Kidney epithelial cell (primary cell): ENCODE measurements at regions not wholly inside any gene's neighbourhood (a gene's known extent, or its start where the extent isn't known, plus 50 kb on each side); places are given as distances from the start of the nearest gene placed in this dataset.
A peak's percentile ranks its signal among the peaks of the same experiment; 100 is the strongest.

Experiments used
- DNase-seq: peaks from one replicate; pipeline ENCODE4 v3.0.0-alpha.2; 2010; ENCODE audit warnings: low read depth
- H3K27me3 ChIP-seq: 2 replicates; pipeline ENCODE4 v1.6.0; 2011; ENCODE audit warnings: low read length; ENCODE audit not compliant: control insufficient read depth, insufficient read depth
- H3K36me3 ChIP-seq: 2 replicates; pipeline ENCODE4 v1.5.1; 2011; ENCODE audit warnings: low read length; ENCODE audit not compliant: control insufficient read depth, insufficient read depth
- H3K4me3 ChIP-seq: 2 replicates; pipeline ENCODE4 v1.5.1; 2011; ENCODE audit warnings: low read depth, mild to moderate bottlenecking, control low read depth, low read length
- CTCF ChIP-seq: IDR thresholded peaks from 2 replicates; pipeline ENCODE4 v1.5.1; 2011; ENCODE audit warnings: mild to moderate bottlenecking, moderate library complexity, low read length, control low read depth, inconsistent platforms; ENCODE audit not compliant: insufficient read depth, poor library complexity, severe bottlenecking

- H3K36me3 ChIP-seq, result no peaks in the 10 kb centered on the region
- no peak for DNase-seq
- no peak for TF ChIP-seq CTCF
- H3K4me3 ChIP-seq, result no peak overlapping the region
- no peaks in the 10 kb centered on the region for H3K27me3 ChIP-seq
Observed at GRCh38 chr4:162510115-162510514, 346.3 kb upstream of the FSTL5 start.

DNA sequence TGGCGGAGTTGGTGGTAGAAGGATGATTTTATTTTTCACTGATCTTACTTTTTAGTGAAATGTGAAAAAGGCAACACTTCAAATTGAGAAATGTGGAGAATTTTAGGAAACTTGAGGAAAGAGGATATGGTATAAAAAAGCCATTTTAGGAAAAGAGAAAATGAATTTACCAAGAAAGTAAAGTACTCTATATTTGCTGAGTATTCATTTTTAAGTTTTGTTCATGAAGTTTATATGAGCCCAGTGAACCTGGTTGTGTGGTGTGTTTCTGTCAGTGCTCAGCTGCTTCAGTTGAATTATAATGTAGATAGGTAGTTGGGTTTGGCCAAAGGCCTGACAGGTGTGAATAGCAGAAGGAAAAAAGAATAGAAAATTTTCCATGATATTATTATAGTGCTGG, 345.5 kb upstream of the FSTL5 start:
- TF ChIP-seq CTCF, result no peak
- Histone ChIP-seq H3K27me3 (no peaks in the 10 kb centered on the region), H3K36me3 (no peaks in the 10 kb centered on the region), H3K4me3 (no peak overlapping the region)
- DNase-seq, result no peak

DNA sequence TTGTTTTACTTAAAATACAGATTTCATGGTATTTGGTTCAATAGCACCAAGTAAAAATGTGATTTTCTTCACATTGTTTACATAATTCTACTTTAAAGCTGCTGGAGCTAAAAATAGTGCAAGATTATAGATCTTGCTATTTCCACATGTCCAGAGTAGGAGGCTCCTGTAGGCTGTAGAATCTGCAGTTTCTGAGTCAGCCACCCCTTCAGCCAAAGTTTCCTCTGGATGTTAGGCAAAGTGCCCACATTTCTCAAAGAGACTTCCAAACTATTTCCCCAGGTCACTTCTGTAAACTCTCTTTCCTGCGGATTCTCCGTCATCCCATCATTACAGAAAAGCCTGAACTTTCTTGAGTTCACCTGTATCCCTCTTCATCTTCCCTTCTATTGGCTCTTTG, 342.5 kb upstream of the FSTL5 start:
- no peak for DNase-seq

GRCh38 chr4:162503868-162504267, 340.1 kb upstream of the FSTL5 start:
- TF ChIP-seq CTCF, result no peak
- no peak overlapping the region for H3K4me3 ChIP-seq
- H3K27me3 ChIP-seq, result no peaks in the 10 kb centered on the region
- no peak for DNase-seq
- H3K36me3 ChIP-seq, result no peaks in the 10 kb centered on the region

More for the DNA sequence above, 342.5 kb upstream of the FSTL5 start:
- TF ChIP-seq CTCF, result no peak
- no peaks in the 10 kb centered on the region for H3K36me3 ChIP-seq
- no peaks in the 10 kb centered on the region for H3K27me3 ChIP-seq
- no peak overlapping the region for H3K4me3 ChIP-seq

DNA sequence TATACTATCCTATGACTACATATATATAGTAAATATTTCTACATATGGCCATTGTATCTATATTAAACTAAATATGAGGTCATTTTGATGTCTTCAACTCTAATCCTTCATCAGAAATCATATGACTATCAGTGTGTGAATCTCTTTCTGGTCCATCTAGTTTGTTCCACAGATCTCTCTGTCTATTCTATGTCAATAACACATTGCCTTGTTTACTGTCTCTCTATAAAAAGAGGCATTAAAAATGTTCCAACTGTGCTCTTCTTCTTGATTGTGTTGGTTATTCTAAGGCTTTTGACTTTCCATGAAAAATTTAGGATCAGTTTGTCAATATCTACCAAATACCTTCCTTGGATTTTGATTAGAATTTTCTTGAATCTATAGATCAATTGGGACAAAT, 338.3 kb upstream of the FSTL5 start:
- H3K27me3 ChIP-seq, result no peaks in the 10 kb centered on the region
- H3K36me3 ChIP-seq, result no peaks in the 10 kb centered on the region
- no peak overlapping the region for H3K4me3 ChIP-seq
- DNase-seq, result no peak
- no peak for TF ChIP-seq CTCF

GRCh38 chr4:162499478-162499877, 335.7 kb upstream of the FSTL5 start:
- DNase-seq, result no peak
- Histone ChIP-seq H3K4me3 (no peak overlapping the region), H3K27me3 (no peaks in the 10 kb centered on the region), H3K36me3 (no peaks in the 10 kb centered on the region)
- peak; percentile 39 for TF ChIP-seq CTCF
